SK-N-SH treated with all-trans-retinoic acid at 6 μM for 48 hours (cell line): ENCODE measurements at regions not wholly inside any gene's neighbourhood (a gene's known extent, or its start where the extent isn't known, plus 50 kb on each side); places are given as distances from the start of the nearest gene placed in this dataset.

Experiments
- ATAC-seq: fragments of 200-7000 bp; cut with Tn5 transposase; 3 replicates; pipeline ENCODE4 v1.9.1; 2020; ENCODE audit warnings: mild to moderate bottlenecking, moderate library complexity
- ARNTL ChIP-seq: fragments of 450-650 bp; formaldehyde crosslinking; IDR thresholded peaks from 2 replicates; pipeline ENCODE4 v1.5.0; 2020; ENCODE audit warnings: low read depth, mild to moderate bottlenecking, moderate library complexity, borderline replicate concordance
- CSDC2 ChIP-seq: fragments of 250-450 bp; sonication (Bioruptor Pico); IDR thresholded peaks from 2 replicates; pipeline ENCODE4 v1.5.0; 2020; ENCODE audit warnings: mild to moderate bottlenecking, moderate library complexity
- ESRRG ChIP-seq: fragments of 250-450 bp; sonication (Bioruptor Pico); IDR thresholded peaks from 2 replicates; pipeline ENCODE4 v1.6.1; 2021; ENCODE audit warnings: mild to moderate bottlenecking
- GLIS3 ChIP-seq: fragments of 250-450 bp; sonication (Bioruptor Pico); IDR thresholded peaks from 2 replicates; pipeline ENCODE4 v1.5.0; 2020; ENCODE audit warnings: mild to moderate bottlenecking, moderate library complexity
- ISL1 ChIP-seq: fragments of 250-450 bp; sonication (Bioruptor Pico); IDR thresholded peaks from 2 replicates; pipeline ENCODE4 v2.1.2; 2022; ENCODE audit warnings: mild to moderate bottlenecking, moderate library complexity
- OSR1 ChIP-seq: fragments of 250-450 bp; sonication (Bioruptor Pico); IDR thresholded peaks from 2 replicates; pipeline ENCODE4 v1.8.0; 2022; ENCODE audit warnings: moderate library complexity, mild to moderate bottlenecking, inconsistent platforms
- PPARA ChIP-seq: fragments of 250-450 bp; sonication (Bioruptor Pico); IDR thresholded peaks from 2 replicates; pipeline ENCODE4 v1.5.0; 2020; ENCODE audit warnings: mild to moderate bottlenecking, borderline replicate concordance
- SNAI2 ChIP-seq: fragments of 250-450 bp; sonication (Bioruptor Pico); IDR thresholded peaks from 2 replicates; pipeline ENCODE4 v1.5.0; 2020; ENCODE audit warnings: mild to moderate bottlenecking, moderate library complexity
- TCF4 ChIP-seq: fragments of 250-450 bp; sonication (Bioruptor Pico); IDR thresholded peaks from 2 replicates; pipeline ENCODE4 v1.8.0; 2021; ENCODE audit warnings: mild to moderate bottlenecking, moderate library complexity, borderline replicate concordance
- TOX ChIP-seq: fragments of 250-450 bp; sonication (Bioruptor Pico); IDR thresholded peaks from 2 replicates; pipeline ENCODE4 v1.8.0; 2021; ENCODE audit warnings: mild to moderate bottlenecking, moderate library complexity, borderline replicate concordance
- ZC3H10 ChIP-seq: fragments of 250-450 bp; sonication (Bioruptor Pico); IDR thresholded peaks from 2 replicates; pipeline ENCODE4 v1.5.1; 2021; ENCODE audit warnings: mild to moderate bottlenecking, moderate library complexity
- ZFP3 ChIP-seq: fragments of 250-450 bp; sonication (Bioruptor Pico); IDR thresholded peaks from 2 replicates; pipeline ENCODE4 v1.5.0; 2020; ENCODE audit warnings: mild to moderate bottlenecking, moderate library complexity
- ZFP30 ChIP-seq: fragments of 450-650 bp; formaldehyde crosslinking; IDR thresholded peaks from 2 replicates; pipeline ENCODE4 v1.5.0; 2022; ENCODE audit warnings: mild to moderate bottlenecking, moderate library complexity
- ZNF8 ChIP-seq: fragments of 450-650 bp; formaldehyde crosslinking; IDR thresholded peaks from 2 replicates; pipeline ENCODE4 v1.5.0; 2020; ENCODE audit warnings: mild to moderate bottlenecking, moderate library complexity
- TF ChIP-seq, protein P1 (sequence below): fragments of 250-450 bp; sonication (Bioruptor Pico); IDR thresholded peaks from 2 replicates; pipeline ENCODE4 v1.5.1; 2021; ENCODE audit warnings: mild to moderate bottlenecking, moderate library complexity
- TF ChIP-seq, protein P2 (sequence below): fragments of 250-450 bp; sonication (Bioruptor Pico); IDR thresholded peaks from 2 replicates; pipeline ENCODE4 v1.8.0; 2021; ENCODE audit warnings: low read depth, mild to moderate bottlenecking, moderate library complexity, borderline replicate concordance
- TF ChIP-seq, protein P3 (sequence below): fragments of 250-450 bp; sonication (Bioruptor Pico); IDR thresholded peaks from 2 replicates; pipeline ENCODE4 v1.5.0; 2020; ENCODE audit warnings: mild to moderate bottlenecking, moderate library complexity
- TF ChIP-seq, protein P4 (sequence below): fragments of 250-450 bp; sonication (Bioruptor Pico); IDR thresholded peaks from 2 replicates; pipeline ENCODE4 v1.8.0; 2020; ENCODE audit warnings: mild to moderate bottlenecking, moderate library complexity, borderline replicate concordance

DNA sequence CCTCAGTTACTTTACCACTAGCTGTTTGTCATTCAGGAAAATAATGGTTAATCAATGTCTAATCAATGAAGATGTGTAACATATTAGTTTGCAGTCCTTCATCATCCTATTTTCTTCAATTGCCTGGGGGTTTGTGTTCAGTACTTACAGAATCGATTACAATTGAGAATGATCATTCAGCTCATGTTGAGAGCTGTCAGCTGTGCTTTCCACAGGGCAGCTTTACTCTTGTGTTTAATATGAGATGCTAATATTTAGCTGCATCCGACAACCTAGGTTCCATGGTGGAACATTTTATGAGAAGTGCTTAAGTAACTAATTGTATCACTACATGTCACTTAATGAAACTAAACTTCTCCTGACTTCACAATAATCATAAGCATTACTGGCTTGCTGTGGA is 191.9 kb downstream of the GRB14 start (continued):
- TF ChIP-seq, protein P1, sequence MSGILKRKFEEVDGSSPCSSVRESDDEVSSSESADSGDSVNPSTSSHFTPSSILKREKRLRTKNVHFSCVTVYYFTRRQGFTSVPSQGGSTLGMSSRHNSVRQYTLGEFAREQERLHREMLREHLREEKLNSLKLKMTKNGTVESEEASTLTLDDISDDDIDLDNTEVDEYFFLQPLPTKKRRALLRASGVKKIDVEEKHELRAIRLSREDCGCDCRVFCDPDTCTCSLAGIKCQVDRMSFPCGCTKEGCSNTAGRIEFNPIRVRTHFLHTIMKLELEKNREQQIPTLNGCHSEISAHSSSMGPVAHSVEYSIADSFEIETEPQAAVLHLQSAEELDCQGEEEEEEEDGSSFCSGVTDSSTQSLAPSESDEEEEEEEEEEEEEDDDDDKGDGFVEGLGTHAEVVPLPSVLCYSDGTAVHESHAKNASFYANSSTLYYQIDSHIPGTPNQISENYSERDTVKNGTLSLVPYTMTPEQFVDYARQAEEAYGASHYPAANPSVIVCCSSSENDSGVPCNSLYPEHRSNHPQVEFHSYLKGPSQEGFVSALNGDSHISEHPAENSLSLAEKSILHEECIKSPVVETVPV (CRISPR knock-in tag): no peak
- TF ChIP-seq PPARA (CRISPR knock-in tag): no peak
- TF ChIP-seq ZFP30: no peak
- TF ChIP-seq GLIS3 (CRISPR knock-in tag): no peak
- no peak for TF ChIP-seq OSR1
- no peak for TF ChIP-seq SNAI2 (CRISPR knock-in tag)
- TF ChIP-seq, all 23 proteins: peak for 0

DNA sequence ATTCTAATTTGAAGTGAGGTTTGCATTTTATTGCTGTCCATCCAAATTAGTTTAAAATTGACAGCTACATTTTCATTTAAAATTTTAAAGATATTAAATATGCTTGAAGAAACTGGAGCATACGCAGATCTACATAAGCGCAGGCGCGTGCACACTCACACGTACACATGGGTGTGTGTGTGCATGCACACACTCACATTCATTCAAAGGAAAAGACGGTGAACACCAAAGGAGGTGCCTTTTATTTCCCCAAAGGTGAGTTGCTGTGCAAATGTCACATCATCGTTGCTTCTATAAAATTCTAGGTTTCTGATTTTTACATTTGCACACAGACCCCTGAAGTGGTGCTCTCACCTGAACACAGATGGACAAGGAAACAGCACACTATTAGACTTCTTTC is 194.2 kb downstream of the GRB14 start:
- ATAC-seq: no peak
- TF ChIP-seq, protein P2, sequence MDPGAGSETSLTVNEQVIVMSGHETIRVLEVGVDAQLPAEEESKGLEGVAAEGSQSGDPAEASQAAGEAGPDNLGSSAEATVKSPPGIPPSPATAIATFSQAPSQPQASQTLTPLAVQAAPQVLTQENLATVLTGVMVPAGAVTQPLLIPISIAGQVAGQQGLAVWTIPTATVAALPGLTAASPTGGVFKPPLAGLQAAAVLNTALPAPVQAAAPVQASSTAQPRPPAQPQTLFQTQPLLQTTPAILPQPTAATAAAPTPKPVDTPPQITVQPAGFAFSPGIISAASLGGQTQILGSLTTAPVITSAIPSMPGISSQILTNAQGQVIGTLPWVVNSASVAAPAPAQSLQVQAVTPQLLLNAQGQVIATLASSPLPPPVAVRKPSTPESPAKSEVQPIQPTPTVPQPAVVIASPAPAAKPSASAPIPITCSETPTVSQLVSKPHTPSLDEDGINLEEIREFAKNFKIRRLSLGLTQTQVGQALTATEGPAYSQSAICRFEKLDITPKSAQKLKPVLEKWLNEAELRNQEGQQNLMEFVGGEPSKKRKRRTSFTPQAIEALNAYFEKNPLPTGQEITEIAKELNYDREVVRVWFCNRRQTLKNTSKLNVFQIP (CRISPR knock-in tag): no peak
- TF ChIP-seq ZFP3 (CRISPR knock-in tag) (no peak), ESRRG (CRISPR knock-in tag) (no peak), GLIS3 (CRISPR knock-in tag) (no peak), ZC3H10 (no peak), ARNTL (CRISPR knock-in tag) (no peak), CSDC2 (CRISPR knock-in tag) (no peak), ZFP30 (no peak)
- TF ChIP-seq, protein P3, sequence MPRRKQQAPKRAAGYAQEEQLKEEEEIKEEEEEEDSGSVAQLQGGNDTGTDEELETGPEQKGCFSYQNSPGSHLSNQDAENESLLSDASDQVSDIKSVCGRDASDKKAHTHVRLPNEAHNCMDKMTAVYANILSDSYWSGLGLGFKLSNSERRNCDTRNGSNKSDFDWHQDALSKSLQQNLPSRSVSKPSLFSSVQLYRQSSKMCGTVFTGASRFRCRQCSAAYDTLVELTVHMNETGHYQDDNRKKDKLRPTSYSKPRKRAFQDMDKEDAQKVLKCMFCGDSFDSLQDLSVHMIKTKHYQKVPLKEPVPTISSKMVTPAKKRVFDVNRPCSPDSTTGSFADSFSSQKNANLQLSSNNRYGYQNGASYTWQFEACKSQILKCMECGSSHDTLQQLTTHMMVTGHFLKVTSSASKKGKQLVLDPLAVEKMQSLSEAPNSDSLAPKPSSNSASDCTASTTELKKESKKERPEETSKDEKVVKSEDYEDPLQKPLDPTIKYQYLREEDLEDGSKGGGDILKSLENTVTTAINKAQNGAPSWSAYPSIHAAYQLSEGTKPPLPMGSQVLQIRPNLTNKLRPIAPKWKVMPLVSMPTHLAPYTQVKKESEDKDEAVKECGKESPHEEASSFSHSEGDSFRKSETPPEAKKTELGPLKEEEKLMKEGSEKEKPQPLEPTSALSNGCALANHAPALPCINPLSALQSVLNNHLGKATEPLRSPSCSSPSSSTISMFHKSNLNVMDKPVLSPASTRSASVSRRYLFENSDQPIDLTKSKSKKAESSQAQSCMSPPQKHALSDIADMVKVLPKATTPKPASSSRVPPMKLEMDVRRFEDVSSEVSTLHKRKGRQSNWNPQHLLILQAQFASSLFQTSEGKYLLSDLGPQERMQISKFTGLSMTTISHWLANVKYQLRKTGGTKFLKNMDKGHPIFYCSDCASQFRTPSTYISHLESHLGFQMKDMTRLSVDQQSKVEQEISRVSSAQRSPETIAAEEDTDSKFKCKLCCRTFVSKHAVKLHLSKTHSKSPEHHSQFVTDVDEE (CRISPR knock-in tag): no peak

DNA sequence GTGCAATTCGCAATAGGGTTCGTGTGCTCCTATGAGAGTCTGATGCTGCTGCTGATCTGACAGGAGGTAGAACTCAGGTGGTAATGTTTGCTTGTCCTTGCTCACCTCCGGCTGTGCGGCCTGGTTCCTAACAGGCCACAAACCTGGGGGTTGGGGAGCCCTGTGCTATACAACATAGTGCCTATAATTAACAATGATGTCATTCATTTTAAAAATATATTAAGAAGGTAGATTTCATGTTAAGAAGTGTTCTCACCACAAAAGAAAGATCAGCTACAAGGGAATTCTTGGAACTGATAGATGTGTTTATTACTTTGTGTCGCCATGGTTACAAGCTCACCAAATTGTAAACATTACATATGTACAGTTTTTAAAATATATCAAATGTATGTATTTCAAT is 200.5 kb downstream of the GRB14 start:
- no peak for ATAC-seq
- no peak for TF ChIP-seq ISL1
- no peak for TF ChIP-seq TOX (CRISPR knock-in tag)
- TF ChIP-seq, protein P3 (CRISPR knock-in tag): no peak
- TF ChIP-seq, protein P4, sequence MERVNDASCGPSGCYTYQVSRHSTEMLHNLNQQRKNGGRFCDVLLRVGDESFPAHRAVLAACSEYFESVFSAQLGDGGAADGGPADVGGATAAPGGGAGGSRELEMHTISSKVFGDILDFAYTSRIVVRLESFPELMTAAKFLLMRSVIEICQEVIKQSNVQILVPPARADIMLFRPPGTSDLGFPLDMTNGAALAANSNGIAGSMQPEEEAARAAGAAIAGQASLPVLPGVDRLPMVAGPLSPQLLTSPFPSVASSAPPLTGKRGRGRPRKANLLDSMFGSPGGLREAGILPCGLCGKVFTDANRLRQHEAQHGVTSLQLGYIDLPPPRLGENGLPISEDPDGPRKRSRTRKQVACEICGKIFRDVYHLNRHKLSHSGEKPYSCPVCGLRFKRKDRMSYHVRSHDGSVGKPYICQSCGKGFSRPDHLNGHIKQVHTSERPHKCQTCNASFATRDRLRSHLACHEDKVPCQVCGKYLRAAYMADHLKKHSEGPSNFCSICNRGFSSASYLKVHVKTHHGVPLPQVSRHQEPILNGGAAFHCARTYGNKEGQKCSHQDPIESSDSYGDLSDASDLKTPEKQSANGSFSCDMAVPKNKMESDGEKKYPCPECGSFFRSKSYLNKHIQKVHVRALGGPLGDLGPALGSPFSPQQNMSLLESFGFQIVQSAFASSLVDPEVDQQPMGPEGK (CRISPR knock-in tag): no peak
- no peak for TF ChIP-seq PPARA (CRISPR knock-in tag)
- TF ChIP-seq TCF4 (CRISPR knock-in tag): no peak
- TF ChIP-seq, protein P2 (CRISPR knock-in tag): no peak
- no peak for TF ChIP-seq SNAI2 (CRISPR knock-in tag)
- TF ChIP-seq, protein P1 (CRISPR knock-in tag): no peak
- no peak for TF ChIP-seq ZNF8
